KOPT-K1 (cell line): ENCODE measurements at regions not wholly inside any gene's neighbourhood (a gene's known extent, or its start where the extent isn't known, plus 50 kb on each side); places are given as distances from the start of the nearest gene placed in this dataset.

Experiments used
- H3K27ac ChIP-seq: fragments of 200-600 bp; sonication (generic); 2 replicates; pipeline ENCODE4 v1.5.1; 2016; ENCODE audit warnings: antibody characterized with exemption, mild to moderate bottlenecking, low read depth, low read length; ENCODE audit not compliant: poor library complexity, severe bottlenecking
- H3K36me3 ChIP-seq: fragments of 200-600 bp; sonication (generic); 2 replicates; pipeline ENCODE4 v1.5.1; 2017; ENCODE audit warnings: antibody characterized with exemption, mild to moderate bottlenecking, low read length, moderate library complexity; ENCODE audit not compliant: insufficient read depth
- H3K9me3 ChIP-seq: fragments of 200-600 bp; sonication (generic); 2 replicates; pipeline ENCODE4 v1.5.1; 2017; ENCODE audit warnings: antibody characterized with exemption, low read length, mild to moderate bottlenecking; ENCODE audit not compliant: insufficient read depth, poor library complexity, severe bottlenecking

DNA sequence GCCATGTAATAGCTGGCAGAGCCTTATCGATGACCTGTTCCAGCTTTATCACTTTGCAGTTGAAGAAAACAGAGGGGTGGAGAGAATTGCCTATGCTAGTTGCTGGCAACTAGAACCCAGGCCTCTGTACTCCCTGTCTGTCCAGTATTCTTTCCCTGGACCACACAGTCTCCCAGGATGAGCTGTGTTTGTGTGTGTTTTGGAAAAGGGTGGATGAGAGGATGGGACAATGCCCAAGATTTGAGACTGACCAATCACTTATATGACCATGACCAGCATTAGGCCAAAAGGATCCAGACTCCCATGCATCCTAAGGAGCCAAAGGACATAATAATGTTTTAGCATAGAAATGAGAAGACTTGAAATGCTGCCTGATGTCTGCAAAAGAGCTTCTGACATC lies 102.6 kb downstream of the CD200R1L start:
- Histone ChIP-seq H3K27ac (no peak overlapping the region), H3K36me3 (no peaks in the 10 kb centered on the region), H3K9me3 (no peaks in the 10 kb centered on the region)

GRCh38 chr3:112742934-112743333 lies 102.0 kb upstream of the CCDC80 start:
- no peak overlapping the region for H3K27ac ChIP-seq
- no peaks in the 10 kb centered on the region for H3K36me3 ChIP-seq
- no peaks in the 10 kb centered on the region for H3K9me3 ChIP-seq

DNA sequence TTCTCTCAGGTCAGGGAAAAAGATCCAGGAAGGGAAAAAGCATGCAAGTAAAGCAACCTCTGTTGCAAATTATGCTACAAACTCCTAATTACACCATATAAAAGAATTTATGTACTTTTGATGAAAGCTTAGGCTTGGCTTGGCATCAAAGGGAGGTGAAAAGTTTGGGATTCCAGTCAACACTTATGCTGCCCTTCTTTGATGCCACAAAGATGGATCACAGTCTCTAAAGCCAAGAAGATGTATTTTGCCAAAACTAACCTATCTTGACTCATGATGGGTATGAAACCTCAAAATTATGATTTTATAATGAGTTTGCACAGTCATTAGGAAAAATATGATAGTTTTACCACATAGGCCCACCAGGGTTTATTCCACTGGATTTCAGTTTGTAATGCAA lies 101.0 kb upstream of the CCDC80 start:
- H3K27ac ChIP-seq: no peak overlapping the region
- H3K36me3 ChIP-seq: no peaks in the 10 kb centered on the region
- no peaks in the 10 kb centered on the region for H3K9me3 ChIP-seq

GRCh38 chr3:112740835-112741234 lies 99.9 kb upstream of the CCDC80 start:
- H3K27ac ChIP-seq: no peak overlapping the region
- H3K9me3 ChIP-seq: no peaks in the 10 kb centered on the region
- H3K36me3 ChIP-seq: no peaks in the 10 kb centered on the region

DNA sequence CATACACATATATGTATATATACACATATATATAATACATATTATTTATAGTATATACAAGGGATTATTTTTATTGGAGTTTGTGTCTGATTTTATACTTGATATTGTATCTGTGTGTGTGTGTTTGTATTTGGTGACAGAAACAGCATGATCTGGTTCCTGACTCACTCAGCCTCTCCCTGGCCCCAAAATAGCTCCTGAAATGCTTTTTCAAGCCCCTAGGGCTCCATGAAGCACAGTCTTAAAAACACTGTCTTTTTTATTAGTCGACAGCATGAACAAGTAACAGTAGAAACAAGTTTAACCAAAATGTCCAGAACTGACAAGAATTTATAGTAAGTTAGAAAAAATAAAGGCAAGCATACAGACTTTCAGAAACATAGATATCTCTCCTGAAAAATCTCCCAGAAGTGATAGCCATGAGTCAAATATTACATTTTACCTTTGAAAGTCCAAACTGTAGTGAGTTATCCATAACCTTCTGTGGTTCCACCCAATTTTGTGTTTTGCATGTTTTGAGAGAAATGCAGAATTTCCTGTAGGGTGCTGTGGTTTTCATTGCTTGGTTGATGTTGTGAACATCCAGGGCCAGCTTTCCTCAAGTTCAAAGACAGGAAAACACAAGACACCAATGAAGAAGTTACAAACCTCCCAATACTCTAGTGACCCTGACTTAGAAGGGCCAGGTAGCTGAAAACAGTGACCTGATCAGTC lies 98.5 kb upstream of the CCDC80 start:
- Histone ChIP-seq H3K9me3 (no peaks in the 10 kb centered on the region), H3K36me3 (no peaks in the 10 kb centered on the region), H3K27ac (no peak overlapping the region)

DNA sequence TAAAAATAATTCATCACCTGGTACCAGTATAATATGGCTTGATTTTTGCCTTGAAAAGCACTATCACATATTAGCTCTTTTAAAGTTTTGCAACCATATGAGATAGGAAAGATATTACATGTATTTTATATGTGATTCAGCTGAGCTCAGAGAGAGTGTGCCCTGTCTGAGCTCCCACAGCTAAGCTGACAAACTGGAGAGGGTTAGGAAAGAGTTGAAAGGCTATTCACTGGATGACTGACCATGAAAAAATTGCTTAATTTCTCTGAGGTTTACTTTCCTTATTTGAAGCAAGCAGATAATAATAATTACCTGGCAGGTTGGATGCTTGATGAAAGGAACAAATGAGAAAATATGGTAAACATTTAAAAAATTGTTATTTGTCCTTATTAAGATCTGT lies 97.4 kb upstream of the CCDC80 start:
- H3K9me3 ChIP-seq: no peaks in the 10 kb centered on the region
- no peak overlapping the region for H3K27ac ChIP-seq
- H3K36me3 ChIP-seq: no peaks in the 10 kb centered on the region

DNA sequence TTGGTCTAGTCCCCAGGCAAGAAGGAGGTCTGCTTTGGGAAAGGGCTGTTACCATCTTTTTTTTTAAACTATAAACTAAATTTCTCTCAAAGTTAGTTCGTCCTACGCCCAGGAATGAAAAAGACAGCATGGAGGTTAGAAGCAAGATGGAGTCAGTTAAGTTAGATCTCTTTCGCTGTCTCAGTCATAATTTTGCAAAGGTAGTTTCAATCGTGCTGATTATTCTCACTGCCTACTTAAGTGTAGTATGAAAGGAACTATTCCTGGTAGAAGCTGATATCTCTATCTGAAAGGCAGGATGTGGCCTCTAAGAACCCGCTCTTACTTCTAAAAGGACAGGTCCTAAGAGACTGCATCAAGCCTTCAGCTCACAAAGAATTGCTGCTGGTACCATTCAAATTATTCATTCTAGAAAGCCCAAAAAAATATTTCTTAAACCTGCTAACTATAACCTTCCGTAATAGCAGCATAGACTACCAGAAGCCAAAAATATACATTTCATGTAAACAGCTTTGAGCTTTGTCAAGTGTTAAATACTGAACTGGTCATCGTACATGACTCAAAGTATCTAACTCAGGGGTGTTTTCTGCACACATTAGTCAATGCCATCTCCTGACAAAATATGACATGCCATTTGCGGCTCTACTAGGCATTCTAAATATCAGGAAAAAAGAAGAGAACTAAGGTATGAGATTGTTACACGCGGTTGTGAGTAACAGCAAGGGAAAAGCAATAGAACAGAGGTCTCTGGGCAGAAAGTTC lies 96.0 kb upstream of the CCDC80 start:
- Histone ChIP-seq H3K27ac (peak overlapping the region; percentile 35), H3K9me3 (no peaks in the 10 kb centered on the region), H3K36me3 (no peaks in the 10 kb centered on the region)

DNA sequence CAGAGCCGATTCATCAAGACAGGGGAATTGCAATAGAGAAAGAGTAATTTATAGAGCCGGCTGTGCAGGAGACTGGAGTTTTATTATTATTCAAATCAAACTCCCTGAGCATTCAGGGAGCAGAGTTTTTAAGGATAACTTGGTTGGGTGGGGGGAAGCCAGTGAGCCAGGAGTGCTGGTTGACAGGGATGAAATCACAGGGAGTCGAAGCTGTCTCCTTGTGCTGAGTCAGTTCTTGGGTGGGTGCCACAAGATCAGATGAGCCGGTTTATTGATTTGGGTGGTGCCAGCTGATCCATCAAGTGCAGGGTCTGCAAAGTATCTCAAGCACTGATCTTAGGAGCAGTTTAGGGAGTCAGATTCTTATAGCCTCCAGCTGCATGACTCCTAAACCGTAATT lies 95.4 kb upstream of the CCDC80 start:
- Histone ChIP-seq H3K9me3 (no peaks in the 10 kb centered on the region), H3K27ac (peak overlapping the region; percentile 35), H3K36me3 (no peaks in the 10 kb centered on the region)

- H3K36me3 ChIP-seq: no peaks in the 10 kb centered on the region
- no peaks in the 10 kb centered on the region for H3K9me3 ChIP-seq
- H3K27ac ChIP-seq: peak overlapping the region; percentile 35
Observed at GRCh38 chr3:112735926-112736325, 95.0 kb upstream of the CCDC80 start.

- no peaks in the 10 kb centered on the region for H3K9me3 ChIP-seq
- H3K27ac ChIP-seq: no peak overlapping the region
- no peaks in the 10 kb centered on the region for H3K36me3 ChIP-seq
Observed at GRCh38 chr3:112734736-112735350, 93.9 kb upstream of the CCDC80 start.

DNA sequence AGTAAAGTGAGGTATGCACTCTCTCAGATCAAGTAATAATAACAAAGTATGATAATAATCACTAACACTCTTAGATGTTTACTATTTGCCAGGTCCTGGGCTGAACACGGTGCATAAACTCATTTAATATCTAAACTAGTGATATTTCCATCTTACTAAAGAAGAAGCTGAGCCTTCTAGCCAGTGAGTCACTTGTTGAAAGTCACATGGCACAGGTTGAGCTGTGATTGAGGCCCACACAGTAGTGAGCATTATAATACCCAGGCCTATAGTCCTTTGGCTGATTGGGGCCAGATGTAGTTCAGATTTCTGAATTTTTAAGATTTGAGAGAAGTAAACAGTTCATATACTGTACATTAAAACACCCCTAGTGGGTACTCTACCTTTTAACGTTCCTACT lies 93.2 kb upstream of the CCDC80 start:
- no peaks in the 10 kb centered on the region for H3K36me3 ChIP-seq
- no peak overlapping the region for H3K27ac ChIP-seq
- H3K9me3 ChIP-seq: no peaks in the 10 kb centered on the region

GRCh38 chr3:112730210-112730609 lies 89.3 kb upstream of the CCDC80 start:
- H3K9me3 ChIP-seq: no peaks in the 10 kb centered on the region

GRCh38 chr3:112721231-112721630 lies 80.3 kb upstream of the CCDC80 start:
- H3K36me3 ChIP-seq: no peaks in the 10 kb centered on the region
- no peak overlapping the region for H3K27ac ChIP-seq
- H3K9me3 ChIP-seq: no peaks in the 10 kb centered on the region

More at GRCh38 chr3:112730210-112730609, 89.3 kb upstream of the CCDC80 start:
- H3K36me3 ChIP-seq: no peaks in the 10 kb centered on the region
- H3K27ac ChIP-seq: no peak overlapping the region

DNA sequence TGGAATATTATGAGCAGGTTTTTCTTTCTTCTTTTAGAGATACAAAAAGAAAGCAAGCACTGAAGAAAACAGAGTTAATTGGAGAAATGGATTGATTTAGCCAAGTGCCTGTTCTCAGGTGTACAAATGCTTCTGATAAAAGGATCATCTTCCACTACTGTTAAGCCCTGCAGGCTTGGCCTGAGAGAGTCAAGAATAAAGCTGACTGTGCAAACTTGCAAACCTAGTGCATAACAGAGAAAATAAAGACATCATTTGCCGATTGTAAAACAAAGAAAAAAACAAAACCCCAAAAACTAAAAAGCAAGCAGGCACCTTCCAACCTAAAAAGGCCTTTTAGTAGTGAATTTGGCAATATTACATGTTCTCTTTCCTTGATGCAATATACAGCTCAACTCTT lies 78.0 kb upstream of the CCDC80 start:
- no peaks in the 10 kb centered on the region for H3K9me3 ChIP-seq
- no peaks in the 10 kb centered on the region for H3K36me3 ChIP-seq
- no peak overlapping the region for H3K27ac ChIP-seq

DNA sequence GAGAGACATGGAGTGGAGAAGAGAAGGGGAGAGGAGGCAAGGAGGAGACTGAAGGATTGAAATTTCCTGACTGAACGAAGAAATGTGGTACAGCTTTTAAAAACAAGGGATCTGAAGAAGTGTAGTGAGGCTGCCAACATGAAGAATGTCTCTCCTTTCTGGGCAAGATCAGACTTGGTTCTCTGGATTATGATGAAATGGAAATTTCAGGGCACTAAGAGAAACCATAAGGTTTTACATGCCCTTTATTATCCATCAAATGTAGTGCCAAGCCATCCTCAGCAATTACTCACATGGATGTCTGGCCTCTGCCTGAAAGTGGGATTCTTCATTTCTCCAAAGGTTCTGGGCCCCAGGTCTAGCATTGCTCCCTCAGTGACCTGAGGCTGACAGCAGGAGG lies 77.6 kb upstream of the CCDC80 start:
- no peak overlapping the region for H3K27ac ChIP-seq
- H3K36me3 ChIP-seq: no peaks in the 10 kb centered on the region
- no peaks in the 10 kb centered on the region for H3K9me3 ChIP-seq
